KMS-11 (cell line): ENCODE measurements at regions not wholly inside any gene's neighbourhood (a gene's known extent, or its start where the extent isn't known, plus 50 kb on each side); places are given as distances from the start of the nearest gene placed in this dataset.

ENCODE experiments used
- H2AFZ ChIP-seq: fragments of 200-600 bp; sonication (generic); 2 replicates; pipeline ENCODE4 v1.6.1; 2016; ENCODE audit warnings: antibody characterized with exemption, mixed run types, low read depth
- H3K27ac ChIP-seq: fragments of 200-600 bp; sonication (generic); 2 replicates; pipeline ENCODE4 v1.6.1; 2016; ENCODE audit warnings: mild to moderate bottlenecking, mixed run types
- H3K27me3 ChIP-seq: fragments of 200-600 bp; sonication (generic); 2 replicates; pipeline ENCODE4 v1.6.1; 2017; ENCODE audit warnings: mild to moderate bottlenecking, low read depth, mixed run types, moderate library complexity; ENCODE audit not compliant: insufficient read depth
- H3K36me3 ChIP-seq: fragments of 200-600 bp; sonication (generic); 2 replicates; pipeline ENCODE4 v1.6.1; 2017; ENCODE audit warnings: mild to moderate bottlenecking, mixed run types; ENCODE audit not compliant: insufficient read depth
- H3K4me1 ChIP-seq: fragments of 200-600 bp; sonication (generic); 2 replicates; pipeline ENCODE4 v1.6.1; 2016; ENCODE audit warnings: mild to moderate bottlenecking, low read depth, mixed run types; ENCODE audit not compliant: poor library complexity, severe bottlenecking
- H3K4me2 ChIP-seq: fragments of 200-600 bp; sonication (generic); 2 replicates; pipeline ENCODE4 v1.7.0; 2016; ENCODE audit warnings: mild to moderate bottlenecking, mixed run types
- H3K4me3 ChIP-seq: fragments of 200-600 bp; sonication (generic); IDR thresholded peaks from 2 replicates; pipeline ENCODE4 v1.6.1; 2017; ENCODE audit warnings: low read depth, low read length, mixed read lengths; ENCODE audit not compliant: insufficient read depth
- H3K79me2 ChIP-seq: fragments of 200-600 bp; sonication (generic); 2 replicates; pipeline ENCODE4 v1.6.1; 2016; ENCODE audit warnings: low read depth, mixed run types; ENCODE audit not compliant: insufficient read depth
- H3K9ac ChIP-seq: fragments of 200-600 bp; sonication (generic); 2 replicates; pipeline ENCODE4 v1.6.1; 2016; ENCODE audit warnings: mild to moderate bottlenecking, mixed run types
- H4K20me1 ChIP-seq: fragments of 200-600 bp; sonication (generic); 2 replicates; pipeline ENCODE4 v1.6.1; 2016; ENCODE audit warnings: mild to moderate bottlenecking, mixed run types; ENCODE audit not compliant: insufficient read depth
- TF ChIP-seq, protein P1 (sequence below): fragments of 200-600 bp; sonication (generic); conservative IDR thresholded peaks from 2 replicates; pipeline ENCODE4 v1.6.1; 2017; ENCODE audit warnings: low read depth, mild to moderate bottlenecking, antibody characterized with exemption, low read length, moderate library complexity, mixed read lengths

DNA sequence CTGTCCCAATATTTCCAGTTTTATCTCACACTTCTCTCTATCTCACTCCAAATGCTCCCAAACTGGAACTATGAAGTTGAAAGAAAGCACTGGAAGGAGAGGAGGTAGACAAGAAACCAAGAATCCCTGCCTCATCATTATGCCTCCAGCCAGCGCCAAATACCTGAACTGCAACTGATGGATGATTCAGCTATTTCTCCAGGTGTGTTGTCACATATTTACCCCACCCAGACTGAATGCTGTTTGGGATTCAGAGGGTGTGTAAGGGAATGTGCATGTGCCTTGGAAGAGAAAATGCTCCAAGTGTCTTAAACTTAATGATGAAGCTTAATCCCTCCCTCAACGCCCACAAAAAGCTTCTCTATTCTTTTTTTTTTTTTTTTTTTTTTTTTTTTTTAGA, 269.5 kb upstream of the ATP11B start:
- TF ChIP-seq, protein P1, sequence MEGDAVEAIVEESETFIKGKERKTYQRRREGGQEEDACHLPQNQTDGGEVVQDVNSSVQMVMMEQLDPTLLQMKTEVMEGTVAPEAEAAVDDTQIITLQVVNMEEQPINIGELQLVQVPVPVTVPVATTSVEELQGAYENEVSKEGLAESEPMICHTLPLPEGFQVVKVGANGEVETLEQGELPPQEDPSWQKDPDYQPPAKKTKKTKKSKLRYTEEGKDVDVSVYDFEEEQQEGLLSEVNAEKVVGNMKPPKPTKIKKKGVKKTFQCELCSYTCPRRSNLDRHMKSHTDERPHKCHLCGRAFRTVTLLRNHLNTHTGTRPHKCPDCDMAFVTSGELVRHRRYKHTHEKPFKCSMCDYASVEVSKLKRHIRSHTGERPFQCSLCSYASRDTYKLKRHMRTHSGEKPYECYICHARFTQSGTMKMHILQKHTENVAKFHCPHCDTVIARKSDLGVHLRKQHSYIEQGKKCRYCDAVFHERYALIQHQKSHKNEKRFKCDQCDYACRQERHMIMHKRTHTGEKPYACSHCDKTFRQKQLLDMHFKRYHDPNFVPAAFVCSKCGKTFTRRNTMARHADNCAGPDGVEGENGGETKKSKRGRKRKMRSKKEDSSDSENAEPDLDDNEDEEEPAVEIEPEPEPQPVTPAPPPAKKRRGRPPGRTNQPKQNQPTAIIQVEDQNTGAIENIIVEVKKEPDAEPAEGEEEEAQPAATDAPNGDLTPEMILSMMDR = no peak
- Histone ChIP-seq H3K36me3 (no peaks in the 10 kb centered on the region), H3K9ac (no peak overlapping the region), H2AFZ (no peak overlapping the region), H3K27ac (no peak overlapping the region), H3K27me3 (no peaks in the 10 kb centered on the region), H3K4me2 (no peak overlapping the region), H3K79me2 (no peaks in the 10 kb centered on the region), H3K4me1 (no peaks in the 10 kb centered on the region), H4K20me1 (no peaks in the 10 kb centered on the region), H3K4me3 (no peak overlapping the region)

DNA sequence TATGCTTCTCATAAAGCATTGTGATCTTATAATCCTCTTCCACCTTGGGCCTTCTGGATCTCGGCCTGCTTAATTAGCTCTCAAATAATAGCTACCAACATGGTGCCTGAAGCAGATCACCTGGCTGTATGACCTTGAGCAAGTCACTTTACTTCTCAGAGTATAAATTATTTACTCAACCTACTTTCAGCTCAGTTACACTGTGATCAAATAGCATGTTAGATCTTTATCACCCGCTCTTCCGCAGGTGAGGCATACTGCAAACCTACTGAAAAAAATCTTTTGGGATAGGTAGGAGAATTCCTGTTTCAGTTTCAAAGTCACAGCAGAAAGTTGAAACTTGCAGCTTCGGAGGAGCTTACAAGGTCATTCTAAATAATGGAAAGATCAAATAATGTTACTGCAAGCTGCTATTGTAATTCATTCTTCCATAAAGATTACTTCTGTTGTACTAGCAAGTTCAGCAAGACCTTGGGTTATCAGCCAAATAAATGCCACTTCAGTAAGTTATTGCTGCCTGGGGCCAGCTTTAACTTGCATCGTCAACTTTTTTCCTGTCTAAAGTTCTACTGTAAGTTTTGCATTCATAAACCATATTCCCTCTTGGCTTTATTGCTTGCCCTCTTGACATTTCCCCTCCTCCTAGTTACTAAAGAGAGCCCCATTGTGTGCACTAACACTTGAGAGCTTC, 268.4 kb upstream of the ATP11B start:
- TF ChIP-seq, protein P1 = no peak
- H2AFZ ChIP-seq = no peak overlapping the region
- H3K4me2 ChIP-seq = no peak overlapping the region
- H3K79me2 ChIP-seq = no peaks in the 10 kb centered on the region
- H3K4me3 ChIP-seq = no peak overlapping the region
- H3K27ac ChIP-seq = no peak overlapping the region
- no peaks in the 10 kb centered on the region for H4K20me1 ChIP-seq
- H3K4me1 ChIP-seq = no peaks in the 10 kb centered on the region
- H3K36me3 ChIP-seq = no peaks in the 10 kb centered on the region
- H3K27me3 ChIP-seq = no peaks in the 10 kb centered on the region
- no peak overlapping the region for H3K9ac ChIP-seq

DNA sequence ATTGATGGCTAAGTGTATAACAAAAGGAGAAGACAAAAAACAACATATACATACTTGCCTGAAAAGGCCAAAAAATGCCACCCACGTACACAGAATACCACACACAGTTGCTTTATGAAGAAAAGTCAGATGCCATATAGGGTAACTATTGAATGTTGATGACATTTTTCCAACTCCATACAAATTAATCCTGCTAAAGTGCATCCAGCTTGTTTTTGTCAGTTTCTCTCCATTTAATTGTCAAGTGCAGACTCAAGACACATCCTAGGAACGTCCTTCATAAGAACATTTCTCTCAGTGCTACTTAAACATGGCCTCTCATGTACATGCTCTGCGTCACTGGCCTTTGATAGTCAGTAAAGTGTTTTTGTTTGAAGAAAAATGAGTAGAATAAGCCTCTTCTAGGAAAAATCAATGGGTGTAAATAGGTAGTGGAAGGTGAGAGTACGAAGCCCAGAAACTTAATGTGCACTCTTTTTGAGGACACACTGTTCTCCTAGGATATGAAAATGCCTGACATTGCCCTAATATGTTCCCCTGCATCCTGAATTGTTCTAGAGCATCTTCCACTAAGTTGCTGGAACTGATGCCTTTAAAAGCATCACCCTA, 267.4 kb upstream of the ATP11B start:
- H3K4me2 ChIP-seq = no peak overlapping the region
- no peak overlapping the region for H2AFZ ChIP-seq
- TF ChIP-seq, protein P1 = no peak
- no peaks in the 10 kb centered on the region for H3K4me1 ChIP-seq
- no peaks in the 10 kb centered on the region for H3K36me3 ChIP-seq
- H3K4me3 ChIP-seq = no peak overlapping the region
- H3K79me2 ChIP-seq = no peaks in the 10 kb centered on the region
- no peaks in the 10 kb centered on the region for H4K20me1 ChIP-seq
- no peaks in the 10 kb centered on the region for H3K27me3 ChIP-seq
- H3K27ac ChIP-seq = no peak overlapping the region
- H3K9ac ChIP-seq = no peak overlapping the region

DNA sequence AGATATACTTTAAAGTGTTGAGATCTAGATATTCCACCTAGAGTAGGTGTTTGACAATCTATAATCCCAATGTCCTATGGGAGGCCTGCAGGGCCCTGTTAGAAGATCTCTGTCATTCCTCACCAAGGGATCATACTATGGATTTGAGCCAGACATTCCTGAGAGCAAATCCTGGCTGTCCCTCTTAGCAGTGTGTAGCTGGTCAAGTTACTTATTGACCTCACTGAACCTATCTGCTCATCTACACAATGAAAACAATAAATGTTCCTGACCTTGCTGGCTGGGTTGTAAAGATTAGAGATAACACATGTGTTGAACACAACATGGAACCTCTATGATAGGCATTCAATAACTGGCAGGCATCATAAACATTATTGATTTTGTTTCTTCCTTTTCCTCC, 265.6 kb upstream of the ATP11B start:
- Histone ChIP-seq H3K79me2 (no peaks in the 10 kb centered on the region), H3K27me3 (no peaks in the 10 kb centered on the region), H3K9ac (no peak overlapping the region), H4K20me1 (no peaks in the 10 kb centered on the region), H3K36me3 (no peaks in the 10 kb centered on the region), H3K4me3 (no peak overlapping the region), H3K4me2 (no peak overlapping the region), H3K27ac (no peak overlapping the region), H2AFZ (no peak overlapping the region), H3K4me1 (no peaks in the 10 kb centered on the region)
- TF ChIP-seq, protein P1 = no peak
